Muscle of back (tissue), 3 donors: ENCODE measurements at regions not wholly inside any gene's neighbourhood (a gene's known extent, or its start where the extent isn't known, plus 50 kb on each side); places are given as distances from the start of the nearest gene placed in this dataset.

Experiments used
- DNase-seq, 3 donors: peaks; one replicate each; pipeline versions ENCODE4 v3.0.0 to v3.0.0-alpha.2; 2013

DNA sequence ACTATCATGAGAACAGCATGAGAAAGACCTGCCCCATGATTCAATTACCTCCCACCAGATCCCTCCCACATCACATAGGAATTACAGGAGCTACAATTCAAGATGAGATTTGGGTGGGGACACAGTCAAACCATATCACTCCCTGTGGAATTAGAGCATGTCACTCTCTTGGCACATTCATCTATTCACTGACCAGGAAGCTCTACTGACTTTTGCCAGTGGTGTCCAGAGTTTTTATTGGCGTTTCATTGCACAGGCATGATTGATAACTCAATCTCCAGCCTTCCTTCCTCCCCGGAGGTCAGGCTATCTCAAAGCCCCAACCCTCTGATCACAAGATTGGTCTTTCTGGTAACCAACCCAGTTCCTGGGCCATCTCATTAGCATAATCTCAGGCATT is 478.9 kb upstream of the NRP1 start:
- DNase-seq: no peak

DNA sequence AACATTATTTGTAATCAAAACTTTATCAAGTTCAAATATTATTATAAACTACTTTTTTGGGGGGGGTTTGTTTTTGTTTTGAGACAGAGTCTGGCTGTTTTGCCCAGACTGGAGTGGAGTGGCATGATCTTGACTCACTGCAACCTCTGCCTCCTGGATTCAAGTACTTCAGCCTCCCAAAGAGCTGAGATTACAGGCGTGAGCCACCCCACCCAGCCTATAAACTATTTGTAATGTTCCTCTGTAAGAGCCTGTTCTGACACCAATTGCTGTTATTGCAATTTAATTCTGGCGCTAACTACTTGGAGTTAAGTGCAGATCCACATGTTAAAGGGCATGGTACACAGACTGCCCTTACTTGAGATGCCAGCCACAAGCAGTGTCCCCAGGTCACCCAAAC is 478.1 kb upstream of the NRP1 start:
- DNase-seq: no peak

DNA sequence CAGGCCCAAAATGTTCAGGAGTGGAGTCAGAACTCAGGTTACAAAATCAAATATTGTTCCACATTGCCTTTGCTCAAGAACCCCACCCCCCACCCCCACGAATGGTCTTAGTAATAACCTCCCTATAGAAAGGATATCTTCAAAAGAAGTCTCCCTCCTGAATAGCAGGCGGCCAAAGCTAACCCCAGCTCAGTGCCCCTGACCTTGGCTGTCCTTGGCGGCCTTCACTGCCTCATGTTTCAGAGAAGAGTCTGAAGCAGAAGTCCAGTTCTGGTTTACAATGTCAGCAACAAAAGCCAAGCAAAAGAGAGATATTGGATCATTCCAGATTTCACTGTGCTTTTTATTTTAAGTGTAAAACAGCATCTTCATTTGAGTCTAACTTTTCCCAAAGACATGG is 476.5 kb upstream of the NRP1 start:
- no peak for DNase-seq

DNA sequence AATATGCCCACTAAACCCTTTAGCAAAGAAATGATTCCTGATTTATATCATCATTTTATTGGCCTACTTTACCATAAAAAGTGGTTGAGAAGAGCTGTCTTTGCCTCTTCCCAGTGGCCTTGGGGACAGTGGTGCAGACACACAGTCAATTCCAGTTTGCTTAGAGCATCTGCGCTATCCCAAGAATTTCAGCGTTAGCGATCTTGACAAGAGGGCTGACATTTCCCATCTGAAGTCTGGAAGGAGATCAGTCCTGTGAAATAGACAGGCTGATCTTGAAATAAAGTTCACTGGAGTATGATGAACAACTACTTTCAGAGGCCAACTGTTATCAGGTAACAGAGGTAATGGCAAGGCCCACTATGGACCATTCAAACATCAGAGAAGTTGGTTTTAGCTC is 475.3 kb upstream of the NRP1 start:
- DNase-seq: no peak

DNA sequence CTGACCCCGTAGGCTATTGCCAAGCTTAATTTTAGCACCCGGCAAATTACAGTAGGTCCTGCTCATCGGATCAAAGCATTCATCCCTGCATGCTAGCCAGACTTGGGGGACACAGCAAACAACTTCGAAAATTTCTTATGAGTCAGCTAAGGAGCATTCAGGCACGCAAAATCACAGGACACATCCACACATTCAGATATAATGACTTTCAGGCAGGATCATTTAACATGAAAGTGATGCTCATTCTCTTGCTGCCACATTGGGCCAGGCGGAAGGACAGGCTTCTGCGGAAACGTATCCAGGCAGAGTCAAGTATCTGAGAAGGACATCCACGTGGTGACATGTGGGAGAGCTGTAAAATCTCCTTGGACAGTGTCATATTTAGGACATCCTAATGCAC is 474.0 kb upstream of the NRP1 start:
- peak in 1 of 3 donors; percentile 24 for DNase-seq

DNA sequence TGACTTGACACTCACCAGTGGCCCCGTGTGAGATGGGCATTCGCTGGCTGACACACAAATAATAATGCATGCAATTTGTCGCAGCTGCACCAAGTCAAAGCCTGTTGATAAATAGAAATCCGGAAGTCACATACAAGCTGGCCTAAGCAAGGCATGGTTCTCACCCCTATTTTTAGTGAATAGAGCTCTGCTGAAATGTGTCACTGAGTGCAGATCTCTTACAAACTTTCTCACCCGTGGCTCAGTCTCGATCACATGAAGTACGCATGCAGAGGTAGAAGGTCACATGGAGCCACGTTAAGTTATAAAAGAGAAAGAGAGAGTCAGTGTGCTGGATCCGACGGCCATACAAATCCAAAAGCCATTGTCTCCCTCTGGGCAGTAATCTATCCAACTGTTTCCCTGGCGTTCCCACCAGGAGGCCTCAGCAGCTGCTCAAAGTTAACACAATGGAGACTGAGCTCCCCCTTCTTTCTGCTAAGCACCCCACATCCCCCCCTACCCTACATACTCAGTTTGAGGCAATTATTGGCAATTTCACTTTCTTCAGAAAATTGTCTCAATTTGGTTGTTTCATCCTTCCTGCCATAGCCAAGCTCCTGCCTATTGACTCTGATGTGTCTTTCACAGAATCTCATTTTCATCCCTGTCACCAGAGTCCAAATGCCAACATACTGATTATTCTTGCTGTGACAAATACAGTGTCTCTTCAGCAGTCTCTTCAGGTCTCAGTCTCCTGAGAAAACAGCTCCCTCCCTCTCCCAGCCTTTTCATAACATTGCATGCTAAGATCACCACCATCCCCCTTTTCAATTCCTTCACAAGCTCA is 473.3 kb upstream of the NRP1 start:
- DNase-seq: no peak

DNA sequence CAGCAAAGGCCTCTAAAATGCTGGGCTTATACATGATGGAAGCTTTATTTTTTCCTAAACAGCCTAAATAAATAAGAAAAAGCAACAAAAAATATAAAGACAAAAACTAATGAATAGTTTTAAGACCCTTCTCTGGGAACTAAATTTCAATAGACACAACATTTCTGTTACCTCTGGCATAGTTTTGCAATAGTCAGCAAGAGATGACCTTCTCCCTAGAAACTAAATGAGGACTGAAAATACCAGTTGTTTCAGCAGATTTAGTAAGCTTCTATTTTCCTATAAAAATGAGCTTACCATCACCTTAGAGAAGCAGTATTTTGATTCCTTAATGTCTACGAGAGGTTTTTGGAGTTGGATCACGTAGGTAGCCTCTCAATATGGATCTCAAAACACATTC is 471.4 kb upstream of the NRP1 start:
- DNase-seq: no peak

DNA sequence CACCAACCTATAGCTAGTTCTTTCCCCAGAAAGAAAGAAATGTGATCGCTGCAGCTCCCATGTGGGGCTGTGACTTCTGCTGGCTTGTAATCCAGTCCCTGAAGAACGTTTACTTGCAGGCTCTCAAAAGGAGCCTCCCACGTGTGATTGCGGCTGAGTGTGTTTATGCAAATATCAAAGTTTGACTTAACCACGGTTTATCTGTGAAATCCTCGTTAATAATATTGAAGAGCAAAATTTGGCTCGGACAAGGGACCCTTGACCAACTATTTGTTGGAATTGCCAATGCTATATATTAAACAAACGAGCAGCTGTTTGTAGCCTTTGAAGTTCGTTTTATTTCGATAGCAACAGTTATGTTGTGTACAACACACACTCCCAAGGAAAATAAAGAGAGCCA is 470.1 kb upstream of the NRP1 start:
- DNase-seq: no peak

DNA sequence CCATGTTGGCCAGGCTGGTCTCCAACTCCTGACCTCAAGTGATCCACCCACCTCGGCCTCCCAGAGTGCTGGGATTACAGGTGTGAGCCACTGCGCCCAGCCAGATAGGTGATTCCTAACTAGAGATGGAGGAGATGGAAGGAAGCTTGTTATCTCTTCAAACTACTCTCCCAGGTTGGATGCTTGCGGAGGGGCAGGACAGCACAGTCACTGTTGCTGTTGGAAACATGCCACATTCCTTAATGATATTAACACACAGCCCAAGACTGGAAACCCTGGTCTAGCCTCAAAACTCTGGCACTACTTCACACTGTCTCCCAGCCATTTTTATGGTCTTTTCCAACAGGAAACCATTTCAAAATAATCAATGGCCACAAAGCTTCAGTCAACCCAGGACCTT is 468.8 kb upstream of the NRP1 start:
- peak in 1 of 3 donors; percentile 74 for DNase-seq

DNA sequence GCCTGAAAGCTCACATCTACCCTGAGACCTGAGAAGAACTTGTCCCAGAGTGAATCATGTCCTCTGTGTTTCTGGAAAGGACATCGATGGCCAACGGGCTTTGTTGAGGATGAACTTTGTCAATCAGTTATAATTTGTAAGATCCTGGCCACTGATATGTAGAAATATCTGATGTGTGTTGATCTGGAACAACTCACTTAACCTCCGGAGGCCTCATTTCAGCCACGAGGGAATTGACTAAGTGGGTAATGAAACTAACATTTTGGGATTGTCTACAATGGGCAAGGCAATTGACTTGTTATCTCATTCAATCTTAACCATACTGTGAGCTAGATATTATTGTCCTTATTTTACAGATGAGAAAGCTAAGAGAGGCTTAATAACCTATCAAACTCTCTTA is 468.1 kb upstream of the NRP1 start:
- DNase-seq: no peak

DNA sequence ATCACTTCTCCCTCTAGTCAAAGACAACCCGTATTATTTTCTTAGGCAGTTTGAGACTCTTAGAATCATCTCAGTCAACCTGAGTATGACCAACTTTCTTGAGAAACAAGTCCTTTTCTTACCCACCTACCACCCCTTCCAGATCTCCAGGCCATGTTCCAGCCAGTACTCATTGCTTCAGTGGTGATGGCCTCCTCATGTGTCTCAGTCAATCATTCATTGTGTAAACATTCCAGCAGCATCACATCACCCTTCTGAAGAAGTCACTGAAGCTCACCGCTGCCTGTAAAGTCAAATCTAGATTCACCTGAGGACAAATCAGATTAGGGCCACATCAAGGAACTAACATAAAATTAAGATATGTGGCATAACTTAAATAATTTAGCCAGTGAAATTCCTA is 467.2 kb upstream of the NRP1 start:
- peak in 1 of 3 donors; percentile 70 for DNase-seq

DNA sequence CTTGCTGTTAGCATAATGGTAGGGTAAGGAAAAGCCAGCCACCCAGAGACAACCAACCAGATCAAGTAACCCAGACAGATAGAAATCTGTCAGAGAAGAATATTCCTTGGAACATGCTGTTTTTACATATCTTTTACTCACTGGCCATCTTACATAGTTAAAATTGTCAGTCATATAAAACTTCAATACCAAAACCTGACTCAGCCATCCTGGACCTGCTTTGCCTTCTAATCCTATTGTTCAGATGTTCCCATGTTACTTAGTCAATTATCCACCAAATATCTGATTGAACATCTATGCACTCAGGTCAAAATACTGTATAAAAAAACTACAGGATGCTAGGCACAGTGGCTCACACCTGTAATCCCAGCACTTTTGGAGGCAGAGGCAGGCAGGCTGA is 466.5 kb upstream of the NRP1 start:
- no peak for DNase-seq

DNA sequence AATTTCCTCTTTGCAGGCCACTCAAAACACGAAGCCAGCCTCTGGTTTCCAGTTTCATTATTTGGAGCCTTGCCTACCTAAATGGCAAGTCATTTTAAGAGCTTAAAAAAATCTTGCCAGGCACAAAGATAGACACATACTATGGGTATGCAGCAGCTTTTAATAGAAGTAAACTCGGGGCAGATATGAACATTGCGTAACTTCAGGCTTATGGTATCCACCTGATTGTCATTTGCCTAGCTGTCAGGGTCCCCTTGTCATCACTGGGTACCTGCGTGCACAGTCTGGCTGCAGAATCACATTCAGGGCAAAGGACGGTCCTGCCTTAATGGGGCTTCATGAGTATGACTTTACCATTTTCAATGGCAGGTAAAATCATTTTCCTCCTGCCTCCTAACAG is 466.1 kb upstream of the NRP1 start:
- no peak for DNase-seq

DNA sequence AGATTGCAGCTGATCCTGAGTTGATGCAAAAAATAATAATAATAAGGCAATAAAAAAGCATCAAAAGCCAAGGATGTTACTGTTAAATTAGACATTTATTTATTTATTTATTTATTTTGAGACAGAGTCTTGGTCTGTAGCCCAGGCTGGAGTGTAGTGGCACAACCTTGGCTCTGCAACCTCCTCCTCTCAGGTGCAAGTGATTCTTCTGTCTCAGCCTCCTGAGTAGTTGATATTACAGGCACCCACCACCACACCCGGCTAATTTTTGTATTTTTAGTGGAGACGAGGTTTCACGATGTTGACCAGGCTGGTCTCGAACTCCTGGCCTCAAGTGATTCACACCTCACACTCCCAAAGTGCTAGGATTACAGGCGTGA is 465.5 kb upstream of the NRP1 start:
- DNase-seq: no peak

DNA sequence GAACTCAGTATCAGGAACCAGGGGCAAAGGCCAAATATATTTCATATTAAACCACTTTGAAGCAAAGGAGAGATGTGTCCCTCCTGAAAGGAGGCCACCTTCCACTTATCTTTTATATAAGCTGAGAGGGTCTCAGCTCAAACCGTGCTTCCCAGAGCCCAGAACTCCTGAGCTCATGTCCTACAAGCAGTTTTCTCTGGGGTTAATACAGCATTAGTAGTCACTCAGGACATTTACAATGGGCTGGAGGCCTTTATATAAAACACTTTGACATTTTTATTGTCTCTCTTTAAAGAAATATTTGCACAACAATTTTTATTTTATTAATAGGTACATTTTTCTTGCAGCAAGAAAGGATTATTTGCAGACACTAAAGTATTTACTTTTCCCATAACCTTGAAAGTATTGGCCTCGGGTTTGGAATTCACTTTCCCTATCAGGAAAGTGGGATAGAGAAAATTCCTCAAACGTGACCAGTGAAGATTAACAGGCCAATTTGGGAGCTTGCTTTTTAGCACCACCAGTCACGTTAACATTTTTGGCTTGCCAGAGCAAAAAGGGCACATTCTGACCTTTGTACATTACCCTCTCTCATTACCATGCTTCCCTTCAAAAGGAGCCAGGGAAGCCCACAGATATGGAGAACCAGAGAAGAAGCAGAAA is 464.9 kb upstream of the NRP1 start:
- no peak for DNase-seq

DNA sequence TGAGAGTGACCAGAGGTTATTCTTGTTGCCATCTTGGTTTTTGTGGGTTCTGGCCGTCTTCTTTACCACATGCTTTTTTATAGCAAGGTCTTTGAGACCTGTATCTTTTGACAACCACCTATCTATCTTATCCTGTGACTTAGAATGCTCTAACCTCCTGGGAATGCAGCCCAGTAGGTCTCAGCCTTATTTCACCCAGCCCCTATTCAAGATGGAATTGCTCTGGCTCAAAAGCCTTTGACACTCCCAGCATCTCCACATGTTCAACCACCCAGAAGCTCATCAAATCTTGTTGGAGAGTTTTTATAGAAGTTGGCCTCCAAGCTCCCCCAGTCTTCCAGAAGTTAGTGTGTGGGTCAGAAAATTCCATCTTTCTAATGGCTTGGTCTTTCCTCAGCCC is 464.3 kb upstream of the NRP1 start:
- no peak for DNase-seq

DNA sequence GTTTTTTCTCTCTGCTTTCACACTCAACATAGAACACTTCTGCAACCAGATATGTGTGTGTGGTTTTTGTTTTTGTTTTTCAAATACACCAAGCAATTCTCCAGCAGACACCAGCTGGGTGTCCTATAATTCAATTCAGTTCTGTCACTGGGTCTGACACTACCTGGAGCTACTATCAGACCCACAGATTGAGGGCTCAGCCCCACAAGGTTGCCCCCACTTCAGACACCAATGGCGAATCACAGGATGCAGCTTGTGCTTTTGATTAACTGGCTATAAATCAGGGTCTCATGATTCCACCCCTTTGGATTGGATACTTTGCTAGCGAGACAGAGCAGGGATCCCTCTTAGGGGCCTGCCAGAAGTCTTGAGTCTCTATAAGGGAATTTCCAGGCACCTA is 462.2 kb upstream of the NRP1 start:
- no peak for DNase-seq

DNA sequence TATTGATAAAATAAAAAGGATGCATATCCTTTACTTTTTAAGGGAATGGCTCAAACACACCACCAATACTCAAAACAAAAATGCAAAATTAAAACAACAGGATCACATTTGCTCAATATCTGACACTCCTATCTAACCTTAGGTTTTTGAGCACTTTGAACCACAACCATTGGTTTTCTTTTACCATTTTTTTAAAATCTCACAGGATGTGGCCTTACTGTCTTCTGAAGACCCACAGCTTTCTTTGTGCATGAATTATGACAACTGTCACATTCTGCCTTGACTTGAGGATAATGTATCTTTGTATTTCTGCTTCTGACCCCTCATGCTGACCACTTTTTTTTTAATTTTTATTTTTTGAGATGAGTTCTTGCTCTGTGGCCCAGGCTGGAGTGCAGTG is 461.1 kb upstream of the NRP1 start:
- no peak for DNase-seq

DNA sequence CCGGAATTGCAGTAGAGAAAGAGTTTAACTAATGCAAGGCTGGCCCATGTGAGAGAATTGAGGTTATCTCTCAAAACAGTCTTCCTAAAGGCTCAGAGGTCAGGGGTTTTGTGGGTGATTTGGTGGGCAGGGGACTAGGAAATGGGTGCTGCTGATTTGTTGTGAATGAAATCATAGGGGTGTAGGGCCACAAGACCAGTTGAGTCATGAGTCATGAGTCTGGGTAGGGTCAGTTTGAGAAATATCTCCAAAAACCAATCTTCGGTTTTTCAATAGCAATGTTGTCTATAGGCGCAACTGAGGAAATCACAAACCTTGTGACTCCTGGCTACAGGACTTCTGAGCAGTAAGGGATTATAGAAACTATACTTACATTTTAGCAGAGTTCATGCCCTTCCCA is 460.0 kb upstream of the NRP1 start:
- DNase-seq: no peak

DNA sequence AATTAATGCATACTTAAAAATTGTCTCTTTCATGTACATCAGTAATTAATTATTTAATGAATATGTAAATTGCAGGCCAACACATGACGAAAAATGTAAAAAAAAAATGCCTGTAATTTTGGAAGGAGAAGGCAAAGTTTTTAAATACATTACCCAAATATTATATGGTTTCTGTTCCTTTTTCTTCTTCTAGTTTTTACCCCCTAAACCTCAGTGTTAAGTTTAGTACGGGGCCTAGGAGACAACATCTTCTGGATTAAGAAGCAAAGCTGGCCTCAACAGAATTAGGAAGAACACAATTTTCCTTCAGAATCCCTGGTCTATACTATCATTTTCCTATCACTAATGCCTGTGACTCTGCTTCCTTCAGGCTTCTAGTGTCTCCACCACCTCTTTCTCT is 459.3 kb upstream of the NRP1 start:
- DNase-seq: no peak

DNA sequence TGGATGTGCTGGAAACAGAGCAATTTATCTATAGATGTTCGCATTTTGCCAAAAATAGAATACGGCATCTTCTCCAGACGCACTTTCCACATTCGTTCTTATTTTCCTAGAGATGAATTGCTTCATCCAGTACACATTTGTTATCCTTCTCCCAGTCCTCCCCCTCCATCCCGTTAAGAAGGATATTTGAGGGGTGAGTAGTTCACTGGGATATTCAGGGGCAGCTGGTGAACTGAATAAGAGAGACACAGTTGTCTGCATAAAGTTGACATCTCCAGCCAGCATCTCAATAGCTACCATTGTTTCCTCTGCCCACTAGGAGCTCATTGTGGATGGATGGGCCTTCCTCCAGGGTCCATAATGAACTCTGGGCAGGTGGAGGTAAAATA is 456.8 kb upstream of the NRP1 start:
- peak in 2 of 3 donors; percentile 40 to 70 for DNase-seq

DNA sequence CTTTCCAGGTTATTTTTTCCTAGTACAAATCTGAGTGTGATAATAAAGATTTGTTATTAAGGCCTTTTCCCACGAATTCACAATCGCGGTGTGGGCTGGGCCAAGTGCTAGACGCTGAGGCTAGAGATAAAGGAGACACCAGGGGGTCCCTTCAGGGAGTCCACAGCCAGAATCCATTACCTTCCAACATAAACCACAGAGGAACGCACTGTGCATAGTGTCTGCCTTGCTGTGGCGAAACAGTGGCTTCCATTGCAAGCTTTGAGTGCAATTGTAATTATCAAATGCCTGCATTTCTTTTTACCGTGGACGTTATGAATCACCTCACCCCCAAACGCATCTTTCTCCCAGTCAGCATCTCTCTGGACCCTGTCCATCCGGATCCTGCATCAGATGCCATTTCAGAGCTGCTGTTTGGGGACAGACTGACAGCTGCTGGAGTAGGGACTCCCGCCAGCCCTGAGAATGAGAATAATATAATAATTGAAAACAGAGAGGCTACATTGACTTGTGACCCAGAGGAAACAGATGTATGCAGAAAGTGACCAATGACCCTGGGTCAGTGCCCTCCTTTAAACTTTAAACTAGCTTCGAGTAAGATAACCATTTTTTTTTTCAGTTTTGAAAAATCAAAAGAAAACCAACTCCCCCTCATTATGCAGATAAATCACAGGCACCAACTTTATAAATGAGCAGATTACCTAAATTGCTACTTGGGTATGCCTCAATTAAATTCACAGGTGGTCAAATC is 456.2 kb upstream of the NRP1 start:
- peak in 2 of 3 donors; percentile 36 to 73 for DNase-seq

DNA sequence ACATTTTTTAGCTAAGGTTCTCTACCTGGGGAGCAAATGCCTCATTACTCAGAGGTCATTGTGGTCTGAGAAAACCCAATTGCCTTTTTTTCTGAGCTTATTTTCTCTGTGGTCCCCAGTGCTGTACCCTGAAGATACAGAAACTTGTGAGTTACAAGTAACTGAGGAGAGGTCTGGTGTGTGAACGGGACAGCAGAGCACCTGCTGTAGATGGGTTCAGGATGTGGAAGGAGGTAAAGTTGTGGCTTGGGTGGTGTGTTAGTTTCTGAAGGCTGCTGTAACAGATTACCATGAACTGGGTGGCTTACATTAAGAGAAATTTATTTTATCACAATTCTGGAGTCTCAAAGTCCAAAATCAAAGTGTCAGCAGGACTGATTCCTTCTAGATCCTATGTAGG is 449.1 kb upstream of the NRP1 start:
- no peak for DNase-seq
